H1 (cell line): ENCODE measurements at regions not wholly inside any gene's neighbourhood (a gene's known extent, or its start where the extent isn't known, plus 50 kb on each side); places are given as distances from the start of the nearest gene placed in this dataset.

Source experiments
- CTCF ChIA-PET: fragments of 300-600 bp; sonication (Branson Sonifier 250); formaldehyde crosslinking; loops from one replicate; lab custom pipeline; 2021; ENCODE audit not compliant: partially characterized antibody; lab: Charles Lee
- POLR2A ChIA-PET: fragments of 300-600 bp; sonication (Branson Sonifier 250); formaldehyde crosslinking; loops from one replicate; lab custom pipeline; 2021; ENCODE audit warnings: inconsistent platforms; ENCODE audit not compliant: partially characterized antibody; lab: Charles Lee
- DNase-seq, 2 experiments: peaks; one replicate each; pipeline versions ENCODE4 v3.0.0 to v3.0.0-alpha.2; 2010 to 2022; ENCODE audit warnings: low spot score in 2 of 2, low read depth in 1 of 2, mixed read lengths in 1 of 2
- FAIRE-seq: peaks from 2 replicates; lab custom pipeline; 2011; peaks lifted over from hg19 to GRCh38; lab: Jason Lieb, UNC
- H2AFZ ChIP-seq: 2 replicates; pipeline ENCODE4 v1.8.1; 2012; ENCODE audit warnings: low read length, inconsistent platforms
- H2AK5ac ChIP-seq: 2 replicates; pipeline ENCODE4 v1.6.1; 2013; ENCODE audit warnings: low read depth, low read length
- H2BK120ac ChIP-seq: replicated peaks from 2 replicates; pipeline ENCODE3; 2013; ENCODE audit warnings: low read depth, low read length, inconsistent platforms
- H2BK12ac ChIP-seq: 2 replicates; pipeline ENCODE4 v1.6.1; 2013; ENCODE audit warnings: low read depth, low read length
- H2BK15ac ChIP-seq: 2 replicates; pipeline ENCODE4 v1.6.1; 2013; ENCODE audit warnings: low read length
- H2BK20ac ChIP-seq: 2 replicates; pipeline ENCODE4 v1.6.1; 2013; ENCODE audit warnings: low read length
- H2BK5ac ChIP-seq: 2 replicates; pipeline ENCODE4 v1.6.1; 2013; ENCODE audit warnings: low read depth, low read length
- H3K14ac ChIP-seq: 2 replicates; pipeline ENCODE4 v1.6.1; 2013; ENCODE audit warnings: inconsistent platforms; ENCODE audit not compliant: insufficient read length
- H3K18ac ChIP-seq: 2 replicates; pipeline ENCODE4 v1.6.1; 2013; ENCODE audit warnings: low read length; ENCODE audit errors: extremely low read depth
- H3K23ac ChIP-seq: 2 replicates; pipeline ENCODE4 v1.6.1; 2013; ENCODE audit warnings: inconsistent platforms; ENCODE audit not compliant: insufficient read length
- H3K23me2 ChIP-seq: 2 replicates; pipeline ENCODE4 v1.6.1; 2013; ENCODE audit warnings: low read depth, low read length
- H3K27ac ChIP-seq: 2 replicates; pipeline ENCODE4 v1.6.1; 2011; ENCODE audit warnings: low read depth, low read length, inconsistent platforms
- H3K27me3 ChIP-seq, 4 experiments: replicated peaks in 1 of 4; 1 replicate in 1 of 4; 2 replicates in 3 of 4; pipeline versions ENCODE4 v1.6.1 to v1.8.1; 2011 to 2013; ENCODE audit warnings: low read length in 3 of 4, mild to moderate bottlenecking in 3 of 4, inconsistent platforms in 2 of 4, mixed read lengths in 2 of 4, moderate library complexity in 1 of 4; ENCODE audit not compliant: control insufficient read depth in 3 of 4, insufficient read depth in 3 of 4; ENCODE audit errors: extremely low read depth in 1 of 4
- H3K36me3 ChIP-seq, 4 experiments: 2 replicates each; pipeline versions ENCODE4 v1.6.1 to v1.8.1; 2011 to 2013; ENCODE audit warnings: mild to moderate bottlenecking in 4 of 4, low read length in 3 of 4, moderate library complexity in 2 of 4, control low read depth in 1 of 4, inconsistent platforms in 1 of 4; ENCODE audit not compliant: insufficient read depth in 4 of 4, control insufficient read depth in 2 of 4
- H3K4ac ChIP-seq: replicated peaks from 2 replicates; pipeline ENCODE3; 2013; ENCODE audit warnings: low read length, low read depth, mixed read lengths, inconsistent platforms; ENCODE audit not compliant: insufficient read length
- H3K4me1 ChIP-seq, 4 experiments: replicated peaks in 1 of 4; 1 replicate in 1 of 4; 2 replicates in 3 of 4; pipeline versions ENCODE4 v1.6.1 to v1.8.1; 2011 to 2013; ENCODE audit warnings: low read length in 3 of 4, inconsistent platforms in 2 of 4, mixed read lengths in 1 of 4; ENCODE audit not compliant: insufficient read depth in 4 of 4, control insufficient read depth in 3 of 4
- H3K4me2 ChIP-seq, 2 experiments: 2 replicates each; pipeline versions ENCODE4 v1.6.1 to v1.8.1; 2011 to 2013; ENCODE audit warnings: low read depth in 2 of 2, low read length in 2 of 2, control low read depth in 1 of 2, inconsistent platforms in 1 of 2, mild to moderate bottlenecking in 1 of 2; ENCODE audit not compliant: insufficient read depth in 1 of 2
- H3K4me3 ChIP-seq, 4 experiments: fragments of 200-600, 300-600 bp in 1 of 4; sonication (generic), shearing (Covaris generic), sonication (Bioruptor Twin) in 1 of 4; 2 replicates each; pipeline versions ENCODE4 v1.5.1 to v1.8.1; 2011 to 2016; ENCODE audit warnings: low read length in 4 of 4, low read depth in 3 of 4, control low read depth in 2 of 4, inconsistent platforms in 2 of 4, mild to moderate bottlenecking in 2 of 4, mixed read lengths in 1 of 4, moderate library complexity in 1 of 4; ENCODE audit not compliant: insufficient read depth in 2 of 4; ENCODE audit errors: extremely low read depth in 1 of 4
- H3K56ac ChIP-seq: replicated peaks from 2 replicates; pipeline ENCODE3; 2013; ENCODE audit warnings: low read depth, mild to moderate bottlenecking, mixed read lengths, low read length, inconsistent platforms; ENCODE audit not compliant: insufficient read length
- H3K79me1 ChIP-seq: 2 replicates; pipeline ENCODE4 v1.6.1; 2013; ENCODE audit warnings: low read depth, low read length, control low read depth
- H3K79me2 ChIP-seq, 2 experiments: 2 replicates each; pipeline versions ENCODE4 v1.6.1 to v1.8.1; 2012 to 2013; ENCODE audit warnings: low read length in 2 of 2, mild to moderate bottlenecking in 2 of 2, inconsistent platforms in 1 of 2; ENCODE audit not compliant: insufficient read depth in 2 of 2, control insufficient read depth in 1 of 2
- H3K9ac ChIP-seq, 4 experiments: replicated peaks in 1 of 4; 1 replicate in 1 of 4; 2 replicates in 3 of 4; pipeline versions ENCODE4 v1.6.1 to v1.8.1; 2011 to 2013; ENCODE audit warnings: low read depth in 3 of 4, low read length in 3 of 4, control low read depth in 2 of 4, mild to moderate bottlenecking in 2 of 4, moderate library complexity in 2 of 4, inconsistent platforms in 1 of 4; ENCODE audit errors: extremely low read depth in 1 of 4
- H3K9me3 ChIP-seq, 2 experiments: 2 replicates each; pipeline versions ENCODE4 v1.6.1 to v1.8.1; 2012 to 2013; ENCODE audit warnings: mild to moderate bottlenecking in 2 of 2, moderate library complexity in 2 of 2, control low read depth in 1 of 2, inconsistent platforms in 1 of 2, low read depth in 1 of 2, low read length in 1 of 2, mixed read lengths in 1 of 2; ENCODE audit not compliant: insufficient read depth in 2 of 2
- H4K20me1 ChIP-seq, 2 experiments: replicated peaks in 1 of 2; 2 replicates each; pipeline versions ENCODE3 to v1.8.1; 2011 to 2013; ENCODE audit warnings: inconsistent platforms in 2 of 2, low read length in 2 of 2, mild to moderate bottlenecking in 1 of 2; ENCODE audit not compliant: insufficient read depth in 2 of 2, control insufficient read depth in 1 of 2
- H4K5ac ChIP-seq: 2 replicates; pipeline ENCODE4 v1.6.1; 2013; ENCODE audit warnings: low read length, low read depth, mixed read lengths, inconsistent platforms; ENCODE audit not compliant: insufficient read length
- H4K8ac ChIP-seq: 2 replicates; pipeline ENCODE4 v1.8.0; 2013; ENCODE audit warnings: mild to moderate bottlenecking, moderate library complexity, low read length, inconsistent platforms; ENCODE audit not compliant: insufficient read depth; ENCODE audit errors: extremely low read depth
- H4K91ac ChIP-seq: replicated peaks from 2 replicates; pipeline ENCODE3; 2013; ENCODE audit warnings: low read length, mixed read lengths, inconsistent platforms; ENCODE audit not compliant: insufficient read length
- KDM5A ChIP-seq: fragments of 200-600 bp; IDR thresholded peaks from 2 replicates; pipeline ENCODE4 v1.7.1; 2012; ENCODE audit warnings: mild to moderate bottlenecking, low read length, inconsistent platforms, mixed read lengths
- MAFK ChIP-seq: IDR thresholded peaks from 2 replicates; pipeline ENCODE4 v1.6.1; 2012; ENCODE audit warnings: low read depth, mild to moderate bottlenecking, improper control_type of control experiment, low read length
- TAF1 ChIP-seq: IDR thresholded peaks from 2 replicates; pipeline ENCODE4 v1.6.1; 2011; ENCODE audit warnings: mild to moderate bottlenecking, low read depth, low read length
- ZNF274 ChIP-seq: IDR thresholded peaks from 2 replicates; pipeline ENCODE4 v1.7.0; 2012; ENCODE audit warnings: low read length, borderline replicate concordance; ENCODE audit errors: extremely low read depth
- WGBS, 2 experiments: shearing (Covaris generic) in 1 of 2; methylation state at CpG; one replicate each; pipeline versions ENCODE4 v1.1.6 to v1.1.7; 2013 to 2015; ENCODE audit warnings: low lambda C conversion rate in 2 of 2, mixed read lengths in 2 of 2, inconsistent platforms in 1 of 2, low coverage in 1 of 2, missing lambda C conversion rate in 1 of 2; ENCODE audit not compliant: insufficient replicate concordance in 2 of 2, insufficient coverage in 1 of 2, insufficient read length in 1 of 2; ENCODE audit errors: extremely low coverage in 1 of 2, missing lambda C conversion rate in 1 of 2; 5-methylcytosine and 5-hydroxymethylcytosine counted together

- ChIA-PET CTCF (no interaction called here), POLR2A (no interaction called here)
- Histone ChIP-seq H3K36me3 (no peaks in the 10 kb centered on the region), H3K9ac (no peak overlapping the region), H3K18ac (no peak overlapping the region), H3K4me1 (no peaks in the 10 kb centered on the region), H3K23ac (no peak overlapping the region), H3K14ac (no peak overlapping the region), H2BK20ac (no peak overlapping the region), H3K56ac (no peak overlapping the region), H3K4ac (no peak overlapping the region), H3K27me3 (no peaks in the 10 kb centered on the region), H3K27ac (no peak overlapping the region), H2AK5ac (no peak overlapping the region), H4K20me1 (no peaks in the 10 kb centered on the region), H2AFZ (no peak overlapping the region), H3K79me1 (no peaks in the 10 kb centered on the region), H3K9me3 (peaks cover 65 to 75% of the 10 kb centered on the region in 2 experiments), H2BK120ac (no peak overlapping the region), H3K23me2 (no peaks in the 10 kb centered on the region), H4K8ac (no peak overlapping the region), H2BK5ac (no peak overlapping the region), H3K4me2 (no peak overlapping the region), H4K5ac (no peak overlapping the region), H3K4me3 (no peak overlapping the region), H4K91ac (no peak overlapping the region), H2BK15ac (no peak overlapping the region), H2BK12ac (no peak overlapping the region), H3K79me2 (no peaks in the 10 kb centered on the region)
- FAIRE-seq (no peak), DNase-seq (no peak)
- TF ChIP-seq KDM5A (no peak), TAF1 (no peak), ZNF274 (no peak), MAFK (no peak)
- 83% methylated on average over 1 of the region's 1 CpG; no CpG with 5 or more reads in 1 of the 2 experiments for WGBS, 2 experiments
Measured at GRCh38 chr4:18406264-18406663, 384.7 kb upstream of the LCORL start.
